Left cardiac atrium (tissue), 4 donors: ENCODE measurements at regions not wholly inside any gene's neighbourhood (a gene's known extent, or its start where the extent isn't known, plus 50 kb on each side); places are given as distances from the start of the nearest gene placed in this dataset.
"Not testable (repeated sequence)": the region's sequence is repeated elsewhere in the genome, so short reads cannot be mapped to it uniquely, and the experiment has no call there.

Experiments used
- ATAC-seq, 2 donors: fragments of 200-7000 bp; cut with Tn5 transposase; one replicate each; pipeline ENCODE4 v1.9.1; 2020; ENCODE audit warnings: mild to moderate bottlenecking in 2 of 2, moderate library complexity in 2 of 2
- DNase-seq: peaks from one replicate; pipeline ENCODE4 v3.0.0-alpha.2; 2020
- intact Hi-C, 2 donors: fragments of 100-400 bp; cut with DNase I; formaldehyde crosslinking; loops; one replicate each; pipeline versions ENCODE4 v1.14.1 to v1.15.1; 2022 to 2023
- donor health status: DM: no; HTN: yes; CAD: no.
- donor health status: DM: no; HTN: yes; CAD: no; lungs with severe emphysema.
- donor health status: DM: yes; HTN: yes; CAD: no.
- donor health status: Dilated cardiomyopathy.

DNA sequence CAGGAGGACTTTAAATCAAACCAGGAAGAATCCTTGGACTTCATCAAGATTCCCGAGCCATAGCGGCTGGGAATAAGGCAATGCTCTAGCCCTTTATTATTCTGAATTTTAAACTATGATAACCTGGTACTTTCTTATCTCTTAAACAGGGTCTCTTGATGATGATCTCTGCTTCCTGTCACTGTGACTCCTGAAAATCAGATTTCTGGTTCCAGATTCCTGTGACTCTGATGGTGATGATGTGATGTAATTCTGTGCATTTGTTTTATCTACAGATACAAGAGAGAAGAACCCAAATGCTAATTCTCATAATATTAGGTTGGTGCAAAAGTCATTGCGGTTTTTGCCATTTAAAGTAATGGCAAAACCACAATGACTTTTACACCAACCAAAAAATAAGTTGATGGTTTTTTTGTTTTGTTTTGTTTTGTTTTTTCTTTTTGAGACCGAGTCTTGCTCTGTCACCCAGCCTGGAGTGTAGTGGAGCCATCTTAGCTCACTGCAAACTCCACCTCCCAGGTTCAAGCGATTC, 116.3 kb upstream of the CREB1 start:
- no peak for ATAC-seq
- DNase-seq, result no peak
- intact Hi-C loops, result no loop called here

DNA sequence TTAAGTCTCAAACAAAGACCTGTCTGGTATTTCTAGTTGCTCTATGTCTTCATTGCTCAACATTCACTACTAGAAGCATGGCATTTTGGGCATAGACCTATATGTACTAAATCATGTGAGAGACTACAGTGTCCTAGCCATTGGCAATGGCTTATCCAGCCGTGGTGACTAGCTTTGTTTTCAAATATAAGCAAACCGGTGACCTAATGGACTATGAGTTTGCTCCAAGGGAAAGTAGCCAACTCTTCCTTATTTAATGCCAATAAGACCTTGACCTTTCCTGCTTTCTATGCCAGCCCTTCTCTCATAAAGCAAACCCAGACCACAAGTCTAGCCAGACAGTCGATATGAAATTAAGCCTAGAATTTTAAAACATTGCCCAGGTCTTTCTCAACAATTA, 113.7 kb upstream of the CREB1 start:
- DNase-seq, result no peak
- intact Hi-C loops, result no loop called here
- no peak for ATAC-seq

DNA sequence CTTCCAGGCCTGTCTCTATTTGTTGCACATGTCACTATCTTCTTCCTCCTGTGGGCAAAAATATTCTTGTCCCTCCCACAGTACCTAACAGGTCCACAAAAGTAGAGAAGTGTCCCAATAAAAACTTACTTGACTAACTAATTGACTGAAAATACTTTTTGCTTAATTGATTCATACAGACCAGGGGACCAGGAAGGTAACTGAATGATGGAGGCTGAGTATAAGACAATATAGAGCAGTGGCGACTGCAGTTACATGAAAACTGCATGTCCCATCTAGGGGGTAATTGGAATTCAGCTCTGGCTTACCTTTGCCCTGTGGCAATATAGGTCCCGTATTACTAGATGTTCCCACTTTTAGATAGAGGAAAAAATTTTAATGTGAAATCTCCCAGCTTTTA, 112.9 kb upstream of the CREB1 start:
- intact Hi-C loops, result no loop called here
- no peak for ATAC-seq
- DNase-seq, result no peak

DNA sequence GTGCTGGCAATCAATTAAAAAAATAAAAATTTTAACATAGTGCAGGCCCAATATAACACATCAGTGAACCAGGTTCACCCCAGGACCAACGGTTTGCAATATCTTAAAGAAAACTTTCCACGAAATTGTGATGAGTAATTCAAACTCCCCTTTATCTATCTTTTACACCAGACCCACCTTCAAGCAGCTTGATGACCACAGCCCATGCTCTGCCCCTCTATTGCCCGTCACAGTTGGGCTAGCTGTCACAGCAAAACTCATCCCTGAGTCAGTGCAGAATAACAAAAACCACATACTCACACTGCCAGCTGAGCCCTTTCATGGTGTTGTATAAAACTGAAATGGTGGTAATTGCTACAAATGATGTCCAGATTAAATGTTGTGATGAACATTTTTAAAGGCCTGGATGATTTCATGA, 112.5 kb upstream of the CREB1 start:
- intact Hi-C loops, result no loop called here
- DNase-seq (no peak), ATAC-seq (no peak)

DNA sequence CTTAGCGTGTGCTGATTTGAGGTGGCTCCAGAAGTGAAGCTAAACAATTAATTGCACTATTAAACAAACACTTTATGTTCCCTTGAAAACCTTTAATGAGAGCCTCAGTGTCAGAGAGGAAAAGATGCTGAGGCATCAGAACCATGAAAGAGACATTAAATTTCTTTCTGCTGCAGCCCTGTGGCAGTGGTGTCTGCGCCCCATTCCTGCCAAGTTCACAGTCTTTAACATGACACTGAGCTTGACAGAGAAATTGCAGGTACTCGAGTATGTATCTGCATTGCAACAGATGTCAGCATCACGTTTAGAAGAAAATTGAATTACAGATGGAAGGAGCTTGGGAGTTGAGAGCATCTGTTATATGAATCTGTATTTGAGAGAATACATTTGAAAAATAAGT, 111.3 kb upstream of the CREB1 start:
- intact Hi-C loops, result no loop called here
- ATAC-seq (no peak), DNase-seq (no peak)

DNA sequence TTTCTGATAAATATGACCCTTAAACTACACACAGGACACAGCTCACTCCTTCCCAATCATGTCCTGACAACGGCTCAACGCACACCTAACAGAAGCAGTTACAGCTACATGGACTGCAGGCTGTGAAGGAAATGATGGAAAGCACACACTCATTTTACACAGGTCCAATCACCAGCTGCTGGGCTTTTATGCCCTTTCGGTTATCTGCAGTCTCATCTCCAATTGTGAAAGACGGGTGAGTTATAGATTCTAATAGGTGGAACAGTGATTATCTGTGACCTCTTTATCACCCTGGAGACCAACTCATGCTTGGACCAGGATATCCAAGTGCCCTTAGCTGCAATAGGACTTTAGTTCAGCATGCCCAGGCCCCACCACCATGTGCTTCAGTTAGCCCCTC, 110.4 kb upstream of the CREB1 start:
- ATAC-seq (no peak), DNase-seq (no peak)
- intact Hi-C loops, result no loop called here

DNA sequence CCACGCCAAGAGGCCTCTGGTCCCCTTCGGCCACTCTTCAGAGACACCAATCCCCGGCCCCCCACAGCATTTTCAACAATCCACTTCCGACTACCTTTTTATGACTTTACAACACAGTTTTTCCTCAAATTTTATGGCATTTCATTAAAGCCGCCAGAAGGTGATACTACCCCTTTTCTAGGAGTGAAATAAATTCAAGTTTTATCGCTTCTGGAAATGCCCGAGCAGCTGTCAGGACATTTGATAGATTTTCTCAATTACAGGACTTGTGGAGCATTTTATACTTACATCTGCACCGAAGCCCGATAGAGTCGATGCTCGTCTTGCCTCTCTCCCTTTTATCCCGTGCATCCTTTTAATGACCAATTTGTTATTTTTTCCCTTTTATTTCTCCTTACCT, 108.1 kb upstream of the CREB1 start:
- intact Hi-C loops, result no loop called here
- DNase-seq, result no peak
- ATAC-seq, result no peak

DNA sequence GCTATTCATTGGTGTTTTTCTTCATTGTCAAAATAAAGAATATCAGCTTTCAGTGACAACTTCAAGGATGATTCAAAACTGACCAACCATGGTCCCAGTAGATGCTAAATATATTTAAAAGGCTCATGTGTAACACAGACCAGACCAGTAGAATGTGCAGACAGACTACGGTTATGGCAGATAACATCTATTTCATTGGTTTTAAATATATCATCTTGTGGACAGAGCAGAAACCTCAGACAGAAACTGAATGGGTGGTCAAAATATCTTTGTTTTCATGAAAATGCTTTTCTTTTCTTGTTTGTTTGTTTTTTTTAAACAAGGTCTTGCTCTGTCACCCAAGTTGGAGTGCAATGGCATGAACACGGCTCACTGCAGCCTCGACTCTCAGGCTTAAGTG, 107.4 kb upstream of the CREB1 start:
- ATAC-seq (no peak), DNase-seq (no peak)
- intact Hi-C loops, result no loop called here

DNA sequence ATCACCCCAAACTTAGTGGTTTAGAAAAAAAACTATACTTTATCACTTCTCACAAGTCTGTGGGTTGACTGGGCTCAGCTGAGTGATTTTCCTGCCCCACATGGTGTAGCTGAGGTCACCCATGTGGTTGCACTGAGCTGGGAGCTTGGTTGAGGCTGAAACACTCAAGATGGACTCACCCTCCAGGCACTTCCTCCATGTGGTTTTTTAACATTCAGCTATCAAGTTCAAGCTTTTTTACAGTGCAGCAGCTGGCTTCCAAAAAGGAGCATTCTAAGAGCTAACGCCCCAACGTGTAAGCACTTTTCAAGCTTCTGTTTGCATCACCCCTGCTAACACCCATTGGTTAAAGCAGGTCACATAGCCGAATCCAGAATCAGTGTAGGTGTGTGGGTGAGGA, 105.9 kb upstream of the CREB1 start:
- ATAC-seq (no peak), DNase-seq (no peak)
- intact Hi-C loops, result no loop called here

DNA sequence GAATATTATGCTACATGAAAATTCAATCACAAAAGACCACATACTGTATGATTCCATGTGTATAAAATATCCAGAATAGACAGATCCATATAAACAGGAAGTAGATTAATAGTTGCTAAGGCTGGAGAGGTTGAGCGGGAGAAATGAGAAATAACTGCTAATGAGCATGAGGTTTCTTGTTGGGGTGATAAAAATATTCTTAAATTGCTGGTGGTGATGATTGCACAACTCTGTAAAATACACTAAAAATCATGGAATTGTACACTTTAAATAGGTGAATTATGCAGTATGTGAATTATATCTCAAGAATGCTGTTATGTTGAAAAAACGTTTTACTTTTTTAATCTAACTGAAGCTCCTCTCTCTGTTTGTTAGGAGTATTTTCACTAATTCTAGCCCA, 101.8 kb upstream of the CREB1 start:
- DNase-seq (no peak), ATAC-seq (no peak)
- intact Hi-C loops, result no loop called here

DNA sequence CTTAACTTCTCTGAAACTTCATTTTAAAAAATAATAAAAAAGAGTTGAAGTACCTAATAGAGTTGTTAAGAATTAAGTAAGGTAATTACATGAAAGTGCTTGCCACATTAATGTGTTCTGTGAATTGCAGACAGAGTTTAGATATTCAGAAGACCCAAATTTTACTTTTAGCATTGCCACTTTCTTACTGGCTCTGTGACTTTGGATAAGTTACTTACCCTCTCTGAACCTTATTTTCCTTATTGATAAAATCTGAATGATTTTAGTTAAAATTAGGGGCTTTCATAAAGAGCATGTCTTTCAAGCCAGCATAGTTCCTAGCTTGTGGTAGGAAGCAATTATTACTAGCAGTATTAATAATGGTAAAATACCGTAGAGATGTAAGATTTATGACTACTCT, 101.2 kb upstream of the CREB1 start:
- intact Hi-C loops, result no loop called here
- DNase-seq (no peak), ATAC-seq (no peak)

DNA sequence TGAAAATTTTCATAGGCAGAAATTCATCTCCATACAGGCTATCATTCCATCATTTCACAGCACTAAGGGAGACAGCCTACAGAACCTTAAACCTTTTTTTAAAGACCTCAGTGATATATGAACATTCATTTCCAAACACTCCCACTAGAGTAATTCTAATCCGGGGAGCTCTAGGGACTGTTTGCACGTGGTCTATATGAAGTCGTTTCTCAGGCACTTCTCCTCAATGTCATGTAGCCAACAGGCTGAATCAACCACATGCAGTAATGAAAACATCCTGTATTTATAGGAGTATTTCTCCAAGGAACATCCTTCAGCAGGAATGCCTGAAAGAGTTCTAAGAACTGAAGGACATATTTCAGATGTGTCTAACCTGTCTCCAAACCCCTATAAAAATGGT, 97.3 kb upstream of the CREB1 start:
- intact Hi-C loops, result no loop called here
- DNase-seq, result no peak
- ATAC-seq, result no peak

DNA sequence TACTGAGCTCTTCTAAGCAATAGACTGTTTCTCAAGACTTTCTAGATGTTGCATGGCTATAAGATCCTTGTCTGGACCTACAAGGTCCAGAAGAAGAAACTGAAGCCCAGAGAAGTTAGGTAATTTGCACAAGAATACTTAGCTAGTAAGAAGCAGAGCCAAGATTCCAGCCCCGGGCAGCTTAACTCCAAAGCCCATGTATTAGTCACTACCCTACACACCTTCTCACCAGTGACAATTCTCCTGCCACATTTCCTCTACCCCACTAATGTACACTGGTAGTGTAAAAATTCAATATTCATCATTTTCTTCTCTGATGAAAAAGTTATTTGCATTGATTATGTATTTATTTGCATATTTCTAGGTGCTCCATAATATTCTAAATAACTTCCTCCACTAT, 95.5 kb upstream of the CREB1 start:
- intact Hi-C loops, result no loop called here
- ATAC-seq, result no peak
- no peak for DNase-seq

DNA sequence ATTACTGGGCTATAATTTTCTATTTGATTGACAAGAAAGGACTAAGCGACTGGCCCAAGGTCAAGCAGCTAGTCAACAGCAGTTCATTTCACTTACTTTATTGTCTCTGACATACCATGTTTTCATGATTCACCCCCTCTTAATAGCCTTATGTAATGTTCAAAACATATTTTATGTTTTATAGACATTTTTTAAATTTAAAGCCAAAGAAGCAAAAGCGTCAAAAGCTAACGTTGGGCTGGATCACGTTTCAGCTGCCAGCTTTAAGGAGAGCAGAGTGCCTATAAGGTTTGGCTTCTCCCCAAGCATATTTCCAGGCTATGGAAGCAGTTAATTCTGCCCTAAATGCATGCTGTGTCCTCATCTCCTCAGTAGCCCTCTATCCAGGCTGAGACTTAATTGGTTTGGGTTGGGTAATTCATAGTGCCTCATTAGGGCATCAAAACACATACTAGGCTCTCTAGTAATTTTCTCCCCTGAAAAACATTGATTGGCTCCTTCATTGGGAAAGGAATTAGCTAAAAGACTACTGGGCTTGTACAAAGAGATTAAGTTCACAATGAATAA, 94.8 kb upstream of the CREB1 start:
- intact Hi-C loops, result no loop called here

DNA sequence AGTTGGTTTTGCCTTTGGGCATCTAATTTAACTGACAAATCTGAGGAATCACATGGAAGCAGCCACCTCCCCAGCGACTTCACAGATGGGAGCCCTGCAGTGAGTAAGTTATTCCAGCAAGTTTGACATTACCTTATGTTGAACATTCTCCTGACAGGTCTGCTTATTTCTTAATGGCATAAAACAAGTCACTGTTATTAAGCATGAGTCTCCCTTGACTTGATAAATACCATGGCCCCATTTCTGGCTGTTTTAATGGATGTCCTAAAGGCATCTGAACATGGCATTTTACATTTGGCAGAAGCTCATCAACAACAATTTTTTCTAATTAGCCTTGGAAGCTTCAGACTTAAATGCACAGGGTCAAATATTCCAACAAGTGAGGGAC, 92.6 kb upstream of the CREB1 start:
- ATAC-seq (no peak), DNase-seq (no peak)
- intact Hi-C loops, result no loop called here

More for the DNA sequence above, 94.8 kb upstream of the CREB1 start:
- ATAC-seq (no peak), DNase-seq (no peak)

DNA sequence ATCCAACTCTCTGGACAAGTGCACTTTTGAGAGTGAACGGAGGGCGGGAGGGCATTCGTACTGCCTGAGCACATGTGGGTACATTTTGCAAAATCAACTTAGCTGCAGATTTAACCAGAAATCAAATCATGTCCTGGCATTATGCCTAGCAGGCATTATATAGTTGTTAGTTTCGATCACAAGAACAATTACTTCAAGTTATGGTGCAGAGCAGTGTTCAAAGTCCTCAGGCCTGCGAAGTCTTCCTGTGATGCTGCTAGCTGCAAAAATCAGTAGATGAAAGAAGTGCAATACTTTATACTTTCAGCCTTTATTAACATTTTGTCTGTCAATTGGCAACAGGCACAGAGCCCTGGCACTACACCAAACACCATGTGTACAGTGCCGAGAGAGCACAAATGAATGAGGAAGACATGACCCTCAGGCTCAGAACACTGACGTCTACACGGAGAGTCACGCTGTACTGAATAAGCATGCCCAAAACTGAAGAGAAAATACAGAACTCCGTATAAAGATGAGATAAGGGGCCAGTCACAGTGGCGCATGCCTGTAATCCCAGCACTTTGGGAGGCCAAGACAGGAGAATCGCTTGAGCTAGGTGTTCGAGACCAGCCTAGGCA, 92.1 kb upstream of the CREB1 start:
- ATAC-seq (no peak), DNase-seq (no peak)
- intact Hi-C loops, result no loop called here

DNA sequence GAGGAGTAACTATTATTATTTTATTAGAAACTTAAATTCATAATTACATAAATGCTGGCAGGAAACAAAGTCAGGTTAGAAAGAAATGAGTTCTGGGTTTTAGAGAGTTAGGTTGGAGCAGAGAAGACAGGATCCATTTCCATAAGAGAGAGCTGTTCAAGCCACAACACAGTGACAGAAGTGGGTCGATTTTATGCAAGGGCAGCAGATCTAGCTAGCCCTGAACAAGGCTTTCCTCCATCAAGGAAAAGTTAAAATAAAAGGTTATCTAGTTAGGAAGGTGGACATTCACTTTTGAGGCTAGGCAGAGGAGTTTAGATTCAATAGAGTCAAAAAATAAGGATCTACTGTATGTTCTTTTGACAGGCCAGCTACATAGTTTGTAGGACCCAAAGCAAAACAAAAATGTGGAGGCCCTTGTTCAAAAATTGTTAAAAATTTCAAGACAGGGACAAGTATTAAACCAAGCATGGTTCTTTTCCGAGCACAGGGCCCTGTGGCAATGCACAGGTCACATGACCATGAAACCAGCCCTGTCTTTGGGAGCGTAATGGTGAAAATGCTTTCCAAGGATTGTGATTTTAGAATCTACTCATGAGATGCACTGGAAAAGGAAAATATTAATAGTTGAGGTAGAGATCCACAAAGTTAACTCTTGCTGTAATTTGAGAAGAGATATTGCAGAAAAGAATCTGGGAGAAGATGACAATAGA, 91.2 kb upstream of the CREB1 start:
- intact Hi-C loops, result no loop called here
- no peak for ATAC-seq
- no peak for DNase-seq

DNA sequence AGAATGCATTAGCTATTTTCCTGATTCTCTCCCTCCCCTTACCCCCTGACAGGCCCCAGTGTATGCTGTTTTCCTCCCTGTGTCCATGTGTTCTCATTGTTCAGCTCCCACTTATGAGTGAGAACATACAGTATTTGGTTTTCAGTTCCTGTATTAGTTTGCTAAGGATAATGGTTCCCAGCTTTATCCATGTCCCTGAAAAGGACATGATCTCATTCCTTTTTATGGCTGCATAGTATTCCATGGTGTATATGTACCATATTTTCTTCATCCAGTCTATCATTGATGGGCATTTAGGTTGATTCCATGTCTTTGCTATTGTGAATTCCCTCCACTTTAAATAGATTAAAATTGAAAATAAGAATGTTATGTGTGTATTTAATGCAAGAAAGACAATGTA, 89.9 kb upstream of the CREB1 start:
- intact Hi-C loops, DNase-seq, ATAC-seq: not testable (repeated sequence)

DNA sequence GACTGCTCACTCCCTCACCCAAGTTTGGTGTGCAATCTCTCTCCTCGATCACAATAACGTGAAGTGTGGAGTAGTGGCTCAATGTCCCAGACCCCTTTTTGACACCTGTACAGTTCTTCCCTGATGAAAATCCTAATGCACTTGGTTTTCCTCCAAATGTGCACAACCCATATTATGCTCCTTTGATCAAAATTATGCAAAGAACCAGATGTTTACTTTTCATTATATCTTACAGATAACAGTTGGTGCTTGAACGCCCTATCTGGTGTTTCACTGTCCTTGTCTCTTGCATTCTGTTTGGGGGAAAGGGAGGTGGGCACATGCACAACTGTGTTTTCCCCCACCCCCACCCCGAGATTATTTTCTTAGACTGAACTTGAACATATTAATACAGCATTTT, 85.0 kb upstream of the CREB1 start:
- no peak for ATAC-seq
- no peak for DNase-seq
- intact Hi-C loops, result no loop called here

DNA sequence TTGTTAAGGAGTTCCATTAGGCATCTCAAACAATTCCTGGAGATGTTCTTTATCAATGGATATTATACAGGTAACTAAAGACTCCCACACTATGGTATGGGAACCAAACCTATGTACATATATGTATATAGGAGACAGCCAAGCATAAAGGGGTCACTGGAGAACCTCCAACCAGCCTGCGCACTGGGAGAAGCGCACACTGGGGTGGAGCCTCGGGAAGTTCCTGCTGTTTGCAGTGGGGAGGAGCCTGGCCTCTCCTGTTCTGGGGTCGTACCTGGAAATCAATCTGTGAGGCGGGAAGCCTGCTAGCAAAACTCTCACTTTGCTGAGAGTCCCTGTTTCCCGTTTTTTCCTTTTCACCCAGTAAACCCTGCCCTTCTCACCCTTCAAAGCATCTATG, 83.1 kb upstream of the CREB1 start:
- DNase-seq (no peak), ATAC-seq (no peak)
- intact Hi-C loops, result no loop called here

DNA sequence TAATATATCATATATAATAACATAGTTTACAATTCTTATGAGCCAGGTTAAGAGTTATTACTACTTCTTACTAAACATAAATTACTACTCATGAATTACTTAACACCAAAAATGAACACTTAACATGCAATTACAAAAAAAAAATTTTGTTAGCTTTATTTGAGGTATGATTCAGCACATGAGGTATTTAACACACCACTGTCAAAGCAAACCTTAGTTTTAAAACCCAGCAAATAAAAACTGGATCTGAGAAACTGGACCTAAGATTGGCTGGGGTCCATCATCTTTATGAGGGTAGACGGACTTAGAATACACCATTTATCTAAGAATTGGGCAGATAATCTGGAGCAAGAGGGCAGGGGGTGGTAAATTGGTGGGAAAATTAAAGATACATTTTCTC, 81.8 kb upstream of the CREB1 start:
- intact Hi-C loops, result no loop called here
- DNase-seq (no peak), ATAC-seq (no peak)
